ENCODE measurements at regions not wholly inside any gene's neighbourhood (a gene's known extent, or its start where the extent isn't known, plus 50 kb on each side); places are given as distances from the start of the nearest gene placed in this dataset.

GRCh38 chr3:96449346-96449745, 365.0 kb upstream of the EPHA6 start (continued):
- TF ChIP-seq NR1H2 (CRISPR knock-in tag; IDR thresholded peaks at IDR 0.05) (no peak), ZNF232 (CRISPR knock-in tag; IDR thresholded peaks at IDR 0.05) (no peak), CDX4 (CRISPR knock-in tag; IDR thresholded peaks at IDR 0.05; ENCODE audit: borderline replicate concordance) (no peak), ARID4B (CRISPR knock-in tag; IDR thresholded peaks at IDR 0.05; ENCODE audit: borderline replicate concordance) (no peak), ZNF423 (CRISPR knock-in tag; IDR thresholded peaks at IDR 0.05) (no peak), CTCF (IDR thresholded peaks at IDR 0.05) (no peak), NR3C1 (CRISPR knock-in tag; conservative IDR thresholded peaks at IDR 0.05; ENCODE audit: low read depth) (no peak), NFATC4 (CRISPR knock-in tag; IDR thresholded peaks at IDR 0.05) (no peak), KAT7 (CRISPR knock-in tag; IDR thresholded peaks at IDR 0.05; ENCODE audit: borderline replicate concordance) (no peak), TP53 (CRISPR knock-in tag; IDR thresholded peaks at IDR 0.05) (no peak)
- TF ChIP-seq, protein P1, sequence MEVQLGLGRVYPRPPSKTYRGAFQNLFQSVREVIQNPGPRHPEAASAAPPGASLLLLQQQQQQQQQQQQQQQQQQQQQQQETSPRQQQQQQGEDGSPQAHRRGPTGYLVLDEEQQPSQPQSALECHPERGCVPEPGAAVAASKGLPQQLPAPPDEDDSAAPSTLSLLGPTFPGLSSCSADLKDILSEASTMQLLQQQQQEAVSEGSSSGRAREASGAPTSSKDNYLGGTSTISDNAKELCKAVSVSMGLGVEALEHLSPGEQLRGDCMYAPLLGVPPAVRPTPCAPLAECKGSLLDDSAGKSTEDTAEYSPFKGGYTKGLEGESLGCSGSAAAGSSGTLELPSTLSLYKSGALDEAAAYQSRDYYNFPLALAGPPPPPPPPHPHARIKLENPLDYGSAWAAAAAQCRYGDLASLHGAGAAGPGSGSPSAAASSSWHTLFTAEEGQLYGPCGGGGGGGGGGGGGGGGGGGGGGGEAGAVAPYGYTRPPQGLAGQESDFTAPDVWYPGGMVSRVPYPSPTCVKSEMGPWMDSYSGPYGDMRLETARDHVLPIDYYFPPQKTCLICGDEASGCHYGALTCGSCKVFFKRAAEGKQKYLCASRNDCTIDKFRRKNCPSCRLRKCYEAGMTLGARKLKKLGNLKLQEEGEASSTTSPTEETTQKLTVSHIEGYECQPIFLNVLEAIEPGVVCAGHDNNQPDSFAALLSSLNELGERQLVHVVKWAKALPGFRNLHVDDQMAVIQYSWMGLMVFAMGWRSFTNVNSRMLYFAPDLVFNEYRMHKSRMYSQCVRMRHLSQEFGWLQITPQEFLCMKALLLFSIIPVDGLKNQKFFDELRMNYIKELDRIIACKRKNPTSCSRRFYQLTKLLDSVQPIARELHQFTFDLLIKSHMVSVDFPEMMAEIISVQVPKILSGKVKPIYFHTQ (CRISPR knock-in tag; IDR thresholded peaks at IDR 0.05): no peak

DNA sequence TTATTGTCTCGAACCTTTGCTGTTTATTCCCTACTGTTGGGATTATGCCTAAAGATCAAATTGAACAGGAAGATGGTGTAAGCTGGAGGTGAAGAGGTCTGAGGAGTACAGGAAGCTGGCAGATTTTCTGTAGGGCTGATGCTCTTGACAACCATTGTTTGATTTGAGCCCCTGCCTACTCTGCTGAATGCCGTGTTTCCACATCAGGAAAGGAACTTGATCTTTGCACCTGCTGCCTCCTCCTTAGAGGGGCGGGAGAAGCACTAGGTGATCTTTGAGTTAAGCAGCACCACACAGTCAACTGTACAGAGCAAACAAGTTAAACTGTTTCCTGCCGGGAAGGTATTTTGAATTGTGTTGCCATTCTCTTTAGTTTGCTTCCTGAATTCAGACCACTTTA, 364.6 kb upstream of the EPHA6 start:
- no peak overlapping the region; the same call in 1 of the 2 replicates for H3K4me3 Mint-ChIP-seq
- CTCF ChIA-PET: no interaction called here
- ATAC-seq: peak; percentile 98

More for the DNA sequence above, 364.6 kb upstream of the EPHA6 start:
- TF ChIP-seq FOXK1 (CRISPR knock-in tag; IDR thresholded peaks at IDR 0.05) (0 out of 2 replicates have a peak, but pooled peaks have one; percentile 31), USF1 (CRISPR knock-in tag; IDR thresholded peaks at IDR 0.05) (no peak), ZBTB21 (CRISPR knock-in tag; IDR thresholded peaks at IDR 0.05; ENCODE audit: borderline replicate concordance) (peak; percentile 17; the same call in 1 of the 2 replicates)
- peak overlapping the region; percentile 87 for H3K27ac Mint-ChIP-seq
- H3K4me1 Mint-ChIP-seq: peaks cover 35% of the 10 kb centered on the region
- H3K36me3 Mint-ChIP-seq: no peaks in the 10 kb centered on the region
- no peaks in the 10 kb centered on the region for H3K27me3 Mint-ChIP-seq (ENCODE audit: low read depth)
- DNase-seq (ENCODE audit: low spot score): no peak
- POLR2A ChIA-PET: no interaction called here
- H3K9me3 Mint-ChIP-seq: 0 out of 2 replicates have a peak, but pooled peaks cover 5% of the 10 kb centered on the region

Measured in WTC11 (cell line).